NT2/D1 (cell line): ENCODE measurements at regions not wholly inside any gene's neighbourhood (a gene's known extent, or its start where the extent isn't known, plus 50 kb on each side); places are given as distances from the start of the nearest gene placed in this dataset.

ENCODE experiments used
- DNase-seq: peaks from one replicate; pipeline ENCODE4 v3.0.0-alpha.2; 2011; ENCODE audit warnings: low read depth, low spot score
- H3K27me3 ChIP-seq: 2 replicates; pipeline ENCODE4 v1.6.0; 2011; ENCODE audit warnings: mild to moderate bottlenecking; ENCODE audit not compliant: insufficient read length, insufficient read depth
- H3K36me3 ChIP-seq: 2 replicates; pipeline ENCODE4 v1.6.1; 2011; ENCODE audit warnings: mild to moderate bottlenecking, low read length, mixed read lengths; ENCODE audit not compliant: insufficient read depth, insufficient read length
- H3K4me1 ChIP-seq: 2 replicates; pipeline ENCODE4 v1.5.1; 2011; ENCODE audit not compliant: insufficient read depth, insufficient read length
- H3K4me3 ChIP-seq: 2 replicates; pipeline ENCODE4 v1.5.1; 2011; ENCODE audit warnings: low read depth; ENCODE audit not compliant: insufficient read length
- H3K9ac ChIP-seq: 2 replicates; pipeline ENCODE4 v1.6.0; 2011; ENCODE audit warnings: low read depth; ENCODE audit not compliant: insufficient read length
- H3K9me3 ChIP-seq: 2 replicates; pipeline ENCODE4 v1.5.1; 2011; ENCODE audit warnings: mild to moderate bottlenecking, low read length; ENCODE audit not compliant: insufficient read depth
- SUZ12 ChIP-seq: IDR thresholded peaks from 2 replicates; pipeline ENCODE4 v1.6.1; 2011; ENCODE audit not compliant: insufficient read length, insufficient read depth; ENCODE audit errors: extremely low read depth
- YY1 ChIP-seq: IDR thresholded peaks from 2 replicates; pipeline ENCODE4 v1.6.1; 2011; ENCODE audit not compliant: insufficient read length, insufficient read depth
- ZNF274 ChIP-seq: IDR thresholded peaks from 2 replicates; pipeline ENCODE4 v1.6.1; 2011; ENCODE audit warnings: mild to moderate bottlenecking, low read depth, low read length

GRCh38 chr6:146946559-146946958 is 257.7 kb upstream of the STXBP5 start:
- Histone ChIP-seq H3K9me3 (no peaks in the 10 kb centered on the region; the same call in 1 of the 2 replicates), H3K27me3 (no peaks in the 10 kb centered on the region), H3K4me1 (no peaks in the 10 kb centered on the region), H3K9ac (no peak overlapping the region), H3K36me3 (no peaks in the 10 kb centered on the region), H3K4me3 (no peak overlapping the region)
- no peak for DNase-seq
- no peak for TF ChIP-seq SUZ12
- no peak for TF ChIP-seq YY1
- no peak for TF ChIP-seq ZNF274

GRCh38 chr6:146948790-146949342 is 255.4 kb upstream of the STXBP5 start:
- TF ChIP-seq ZNF274 (no peak), YY1 (no peak), SUZ12 (no peak)
- Histone ChIP-seq H3K27me3 (no peaks in the 10 kb centered on the region), H3K4me1 (no peaks in the 10 kb centered on the region), H3K4me3 (no peak overlapping the region), H3K36me3 (no peaks in the 10 kb centered on the region), H3K9me3 (no peaks in the 10 kb centered on the region), H3K9ac (no peak overlapping the region)
- no peak for DNase-seq

- H3K9ac ChIP-seq = no peak overlapping the region
- no peaks in the 10 kb centered on the region for H3K9me3 ChIP-seq
- no peaks in the 10 kb centered on the region for H3K4me1 ChIP-seq
- H3K4me3 ChIP-seq = no peak overlapping the region
- TF ChIP-seq YY1 (no peak), ZNF274 (no peak), SUZ12 (no peak)
- H3K27me3 ChIP-seq = no peaks in the 10 kb centered on the region
- DNase-seq = no peak
- H3K36me3 ChIP-seq = no peaks in the 10 kb centered on the region
Measured at GRCh38 chr6:146949425-146949824, 254.8 kb upstream of the STXBP5 start.

- no peak overlapping the region for H3K9ac ChIP-seq
- TF ChIP-seq YY1 = no peak
- no peak overlapping the region for H3K4me3 ChIP-seq
- no peak for DNase-seq
- no peaks in the 10 kb centered on the region for H3K27me3 ChIP-seq
- H3K4me1 ChIP-seq = no peaks in the 10 kb centered on the region
- no peaks in the 10 kb centered on the region for H3K9me3 ChIP-seq
- H3K36me3 ChIP-seq = no peaks in the 10 kb centered on the region
Measured at GRCh38 chr6:146950351-146950835, 253.8 kb upstream of the STXBP5 start.

- no peaks in the 10 kb centered on the region for H3K36me3 ChIP-seq
- TF ChIP-seq YY1 = no peak
- no peak for TF ChIP-seq SUZ12
Measured at GRCh38 chr6:146955570-146955969, 248.6 kb upstream of the STXBP5 start.

GRCh38 chr6:146957181-146958093 is 246.8 kb upstream of the STXBP5 start:
- no peak overlapping the region for H3K4me3 ChIP-seq
- no peaks in the 10 kb centered on the region for H3K27me3 ChIP-seq
- no peak overlapping the region for H3K9ac ChIP-seq
- no peak for DNase-seq
- no peaks in the 10 kb centered on the region for H3K4me1 ChIP-seq
- no peak for TF ChIP-seq YY1
- no peak for TF ChIP-seq ZNF274
- no peak for TF ChIP-seq SUZ12
- no peaks in the 10 kb centered on the region for H3K36me3 ChIP-seq
- H3K9me3 ChIP-seq = no peaks in the 10 kb centered on the region

More at GRCh38 chr6:146955570-146955969, 248.6 kb upstream of the STXBP5 start:
- H3K27me3 ChIP-seq = no peaks in the 10 kb centered on the region
- no peak overlapping the region for H3K9ac ChIP-seq
- H3K9me3 ChIP-seq = no peaks in the 10 kb centered on the region
- H3K4me3 ChIP-seq = no peak overlapping the region
- no peak for DNase-seq
- no peaks in the 10 kb centered on the region for H3K4me1 ChIP-seq

- TF ChIP-seq SUZ12 (no peak), ZNF274 (no peak), YY1 (no peak)
- Histone ChIP-seq H3K9ac (no peak overlapping the region), H3K4me1 (no peaks in the 10 kb centered on the region), H3K36me3 (no peaks in the 10 kb centered on the region), H3K4me3 (no peak overlapping the region), H3K9me3 (peaks cover 11% of the 10 kb centered on the region; the same call in 1 of the 2 replicates), H3K27me3 (no peaks in the 10 kb centered on the region)
- no peak for DNase-seq
Measured at GRCh38 chr6:146961831-146962230, 242.4 kb upstream of the STXBP5 start.

- no peaks in the 10 kb centered on the region for H3K27me3 ChIP-seq
- DNase-seq = no peak
Measured at GRCh38 chr6:146962329-146962728, 241.9 kb upstream of the STXBP5 start.

More at GRCh38 chr6:146962329-146962728, 241.9 kb upstream of the STXBP5 start:
- TF ChIP-seq YY1 (no peak), SUZ12 (no peak), ZNF274 (no peak)
- Histone ChIP-seq H3K4me3 (no peak overlapping the region), H3K9ac (no peak overlapping the region), H3K36me3 (no peaks in the 10 kb centered on the region), H3K4me1 (no peaks in the 10 kb centered on the region), H3K9me3 (peaks cover 12% of the 10 kb centered on the region; the same call in 1 of the 2 replicates)
